GM13977 (cell line): ENCODE measurements at regions not wholly inside any gene's neighbourhood (a gene's known extent, or its start where the extent isn't known, plus 50 kb on each side); places are given as distances from the start of the nearest gene placed in this dataset.

Experiments
- DNase-seq: peaks from one replicate; pipeline ENCODE4 v3.0.0; 2012; ENCODE audit warnings: low spot score
- in situ Hi-C: fragments of 300-500 bp; cut with MboI; formaldehyde crosslinking; loops from one replicate; pipeline ENCODE4 v1.12.0; 2022; ENCODE audit warnings: low sequenced_read_pairs, low pct_unique_long_range_greater_than_20kb, mixed read lengths, inconsistent platforms; ENCODE audit not compliant: unreplicated experiment
- TF ChIP-seq, protein P1 (sequence below): IDR thresholded peaks from 2 replicates; pipeline ENCODE4 v1.5.1; 2012; ENCODE audit warnings: mild to moderate bottlenecking, control low read depth; ENCODE audit not compliant: insufficient read depth; ENCODE audit errors: extremely low read depth, missing control alignments

DNA sequence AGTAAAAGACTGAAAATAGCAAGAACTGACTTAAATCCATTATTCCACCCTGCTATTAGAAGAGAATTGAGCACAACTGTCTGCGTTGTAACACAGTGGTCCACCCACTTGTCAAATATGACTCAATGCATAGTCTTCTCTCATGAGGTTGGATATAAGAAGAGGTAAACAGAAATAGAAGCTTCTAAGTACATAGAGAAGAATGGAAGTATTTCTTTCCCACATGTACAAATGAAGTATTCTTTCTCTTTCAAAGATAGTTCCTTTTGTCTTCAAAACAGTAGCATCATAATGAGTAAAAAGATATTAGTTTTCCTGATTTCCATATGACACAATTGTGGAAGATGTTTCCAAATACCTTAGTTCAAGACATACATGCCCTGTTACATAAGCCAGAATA lies 348.6 kb upstream of the CCDC54 start:
- DNase-seq, result no peak
- TF ChIP-seq, protein P1, sequence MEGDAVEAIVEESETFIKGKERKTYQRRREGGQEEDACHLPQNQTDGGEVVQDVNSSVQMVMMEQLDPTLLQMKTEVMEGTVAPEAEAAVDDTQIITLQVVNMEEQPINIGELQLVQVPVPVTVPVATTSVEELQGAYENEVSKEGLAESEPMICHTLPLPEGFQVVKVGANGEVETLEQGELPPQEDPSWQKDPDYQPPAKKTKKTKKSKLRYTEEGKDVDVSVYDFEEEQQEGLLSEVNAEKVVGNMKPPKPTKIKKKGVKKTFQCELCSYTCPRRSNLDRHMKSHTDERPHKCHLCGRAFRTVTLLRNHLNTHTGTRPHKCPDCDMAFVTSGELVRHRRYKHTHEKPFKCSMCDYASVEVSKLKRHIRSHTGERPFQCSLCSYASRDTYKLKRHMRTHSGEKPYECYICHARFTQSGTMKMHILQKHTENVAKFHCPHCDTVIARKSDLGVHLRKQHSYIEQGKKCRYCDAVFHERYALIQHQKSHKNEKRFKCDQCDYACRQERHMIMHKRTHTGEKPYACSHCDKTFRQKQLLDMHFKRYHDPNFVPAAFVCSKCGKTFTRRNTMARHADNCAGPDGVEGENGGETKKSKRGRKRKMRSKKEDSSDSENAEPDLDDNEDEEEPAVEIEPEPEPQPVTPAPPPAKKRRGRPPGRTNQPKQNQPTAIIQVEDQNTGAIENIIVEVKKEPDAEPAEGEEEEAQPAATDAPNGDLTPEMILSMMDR, result no peak
- in situ Hi-C loops, result no loop called here

GRCh38 chr3:107032111-107032510 lies 345.1 kb upstream of the CCDC54 start:
- no peak for DNase-seq
- TF ChIP-seq, protein P1, result no peak
- in situ Hi-C loops, result no loop called here

DNA sequence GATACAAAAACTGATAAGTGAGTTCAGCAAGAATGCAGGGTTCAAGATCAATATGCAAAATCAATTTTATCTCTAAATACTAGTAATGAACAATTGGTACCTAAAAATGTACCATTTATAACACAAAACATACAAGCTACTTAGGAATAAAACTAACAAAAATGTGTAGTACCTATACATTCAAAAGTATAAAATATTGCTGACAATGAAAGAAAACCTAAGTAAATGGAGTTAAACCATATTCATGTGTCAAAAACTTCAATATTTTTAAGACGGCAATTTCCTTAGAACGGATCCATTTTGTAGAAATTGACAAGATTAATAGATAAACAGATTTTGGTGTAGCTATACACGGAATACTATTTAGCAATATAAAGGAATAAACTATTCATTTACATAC lies 343.1 kb upstream of the CCDC54 start:
- in situ Hi-C loops, result no loop called here
- TF ChIP-seq, protein P1, result no peak
- no peak for DNase-seq

GRCh38 chr3:107035176-107035575 lies 342.1 kb upstream of the CCDC54 start:
- TF ChIP-seq, protein P1, result no peak
- no peak for DNase-seq
- in situ Hi-C loops, result no loop called here

DNA sequence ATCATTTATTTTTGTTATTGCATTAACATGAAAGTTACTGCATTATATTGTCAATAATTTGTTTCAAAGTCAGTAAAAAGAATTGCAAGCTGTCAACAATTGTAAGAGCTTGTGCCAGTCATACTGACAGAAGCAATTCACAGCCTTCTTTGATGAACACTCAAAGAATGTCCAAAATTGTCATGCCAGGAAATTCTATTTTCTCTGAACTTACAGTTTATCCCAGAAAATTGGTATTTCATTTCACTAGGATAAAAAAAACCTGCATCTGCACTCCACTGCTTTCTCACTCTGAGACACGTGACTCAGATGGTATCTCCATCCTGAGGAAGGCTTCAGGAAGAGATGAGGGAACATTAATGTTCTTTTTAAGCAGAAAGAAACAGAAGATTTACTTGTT lies 332.6 kb upstream of the CCDC54 start:
- DNase-seq, result no peak
- in situ Hi-C loops, result no loop called here
- TF ChIP-seq, protein P1, result no peak

DNA sequence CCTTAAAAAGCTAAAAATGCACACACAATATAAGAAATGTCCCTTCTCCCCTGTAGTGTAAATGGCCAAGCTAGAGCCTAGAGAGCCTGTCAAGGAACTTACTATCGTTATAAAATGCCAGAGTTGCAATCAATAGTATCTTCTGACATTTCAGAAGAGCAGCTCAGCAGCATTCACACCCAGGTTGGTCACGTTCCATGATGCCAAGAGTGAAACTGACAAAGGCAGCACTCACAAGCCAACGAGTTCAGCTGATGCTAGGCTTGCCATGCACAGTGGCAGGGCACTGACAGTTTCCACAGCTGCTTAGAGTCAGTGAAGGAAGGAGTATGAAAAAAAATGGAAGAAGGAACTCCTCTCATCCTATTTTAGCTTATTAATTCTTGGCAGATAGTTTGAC lies 331.4 kb upstream of the CCDC54 start:
- in situ Hi-C loops, result no loop called here
- TF ChIP-seq, protein P1, result no peak
- no peak for DNase-seq
